ENCODE measurements at regions not wholly inside any gene's neighbourhood (a gene's known extent, or its start where the extent isn't known, plus 50 kb on each side); places are given as distances from the start of the nearest gene placed in this dataset.

- TF ChIP-seq POLR2A (IDR thresholded peaks at IDR 0.05; ENCODE audit: borderline replicate concordance, extremely low read depth, insufficient read depth, insufficient read length) (no peak), CTCF (IDR thresholded peaks at IDR 0.05 in 2 of 3, conservative IDR thresholded peaks at IDR 0.05 in 1 of 3; ENCODE audit: borderline replicate concordance in 1 of 3, insufficient read depth in 1 of 3, low read depth in 2 of 3, low read length in 2 of 3) (no peak), RAD21 (IDR thresholded peaks at IDR 0.05; ENCODE audit: low read depth) (no peak), EZH2 (IDR thresholded peaks at IDR 0.05) (no peak), POLR2AphosphoS5 (IDR thresholded peaks at IDR 0.05; ENCODE audit: low read depth, low read length) (no peak), SP1 (IDR thresholded peaks at IDR 0.05; ENCODE audit: low read depth) (no peak), EZH2phosphoT487 (IDR thresholded peaks at IDR 0.05; ENCODE audit: borderline replicate concordance) (no peak)
These were observed 73.3 kb upstream of the STX18 start for GRCh38 chr4:4614925-4615678.
